ENCODE measurements at regions not wholly inside any gene's neighbourhood (a gene's known extent, or its start where the extent isn't known, plus 50 kb on each side); places are given as distances from the start of the nearest gene placed in this dataset.

GRCh38 chr18:38572554-38573111, 1007.0 kb upstream of the CELF4 start:
- 94% methylated on average over 2 of the region's 6 CpGs for WGBS (ENCODE audit: insufficient coverage)
- Mint-ChIP-seq H3K9me3 (no peaks in the 10 kb centered on the region), H3K4me1 (peaks cover 21 to 29% (median 22%) of the 10 kb centered on the region in 3 donors), H3K27ac (no peak overlapping the region), H3K36me3 (no peaks in the 10 kb centered on the region), H3K27me3 (no peaks in the 10 kb centered on the region), H3K4me3 (no peak overlapping the region)
- ChIA-PET POLR2A (interaction anchor here in 1 of 2 donors (0.6 kb wide), 1 partner anchor 1665 kb away, joined by 3 read pairs; no protein-coding TSS in a partner anchor), CTCF (no interaction called here)
- no peak for DNase-seq
- H3K27ac ChIP-seq (ENCODE audit: low read length) = no peak overlapping the region
- H3K36me3 ChIP-seq (ENCODE audit: control insufficient read depth in 2 of 2, extremely low read depth in 1 of 2, insufficient read depth in 1 of 2, low read length in 1 of 2) = no peaks in the 10 kb centered on the region
- peaks cover 9 to 23% of the 10 kb centered on the region in 2 experiments for H3K4me1 ChIP-seq (ENCODE audit: control insufficient read depth in 1 of 2, extremely low read depth in 1 of 2, insufficient read depth in 2 of 2, low read length in 2 of 2)
- no peaks in the 10 kb centered on the region for H3K9me3 ChIP-seq
- H3K27me3 ChIP-seq (replicated peaks in 1 of 2; ENCODE audit: control insufficient read depth in 2 of 2, extremely low read depth in 1 of 2, insufficient read depth in 2 of 2, low read length in 1 of 2) = no peaks in the 10 kb centered on the region
- ATAC-seq (replicated peaks in 1 of 4) = no peak
- no peak overlapping the region for H3K4me3 ChIP-seq (ENCODE audit: control insufficient read depth in 1 of 2, extremely low read depth in 1 of 2, low read length in 1 of 2)

- Histone ChIP-seq H3K9me3 (no peaks in the 10 kb centered on the region), H3K4me1 (ENCODE audit: control insufficient read depth in 1 of 2, extremely low read depth in 1 of 2, insufficient read depth in 2 of 2, low read length in 2 of 2) (peaks cover 9 to 17% of the 10 kb centered on the region in 2 experiments), H3K36me3 (ENCODE audit: control insufficient read depth in 2 of 2, extremely low read depth in 1 of 2, insufficient read depth in 1 of 2, low read length in 1 of 2) (no peaks in the 10 kb centered on the region), H3K27ac (ENCODE audit: low read length) (no peak overlapping the region), H3K27me3 (replicated peaks in 1 of 2; ENCODE audit: control insufficient read depth in 2 of 2, extremely low read depth in 1 of 2, insufficient read depth in 2 of 2, low read length in 1 of 2) (no peaks in the 10 kb centered on the region), H3K4me3 (ENCODE audit: control insufficient read depth in 1 of 2, extremely low read depth in 1 of 2, low read length in 1 of 2) (no peak overlapping the region)
- Mint-ChIP-seq H3K27ac (no peak overlapping the region), H3K9me3 (peaks cover 0 to 4% (median 3%) of the 10 kb centered on the region in 3 donors), H3K27me3 (no peaks in the 10 kb centered on the region), H3K36me3 (no peaks in the 10 kb centered on the region), H3K4me3 (no peak overlapping the region), H3K4me1 (peaks cover 14 to 19% (median 15%) of the 10 kb centered on the region in 3 donors)
- ChIA-PET POLR2A (no interaction called here), CTCF (no interaction called here)
- WGBS (ENCODE audit: insufficient coverage) = no CpG with 5 or more reads among the region's 2 CpGs
- ATAC-seq (replicated peaks in 1 of 4) (no peak), DNase-seq (no peak)
Observed at GRCh38 chr18:38571651-38572050, 1006.1 kb upstream of the CELF4 start.

GRCh38 chr18:38565513-38565912, 999.9 kb upstream of the CELF4 start:
- POLR2A ChIA-PET = no interaction called here
- Mint-ChIP-seq H3K36me3 (no peaks in the 10 kb centered on the region), H3K4me1 (peaks cover 0 to 9% (median 0%) of the 10 kb centered on the region in 3 donors), H3K4me3 (no peak overlapping the region), H3K27ac (no peak overlapping the region), H3K9me3 (peaks cover 3 to 4% (median 3%) of the 10 kb centered on the region in 3 donors), H3K27me3 (no peaks in the 10 kb centered on the region)
- Histone ChIP-seq H3K4me3 (ENCODE audit: control insufficient read depth in 1 of 2, extremely low read depth in 1 of 2, low read length in 1 of 2) (no peak overlapping the region), H3K27ac (ENCODE audit: low read length) (no peak overlapping the region), H3K27me3 (replicated peaks in 1 of 2; ENCODE audit: control insufficient read depth in 2 of 2, extremely low read depth in 1 of 2, insufficient read depth in 2 of 2, low read length in 1 of 2) (no peaks in the 10 kb centered on the region), H3K9me3 (no peaks in the 10 kb centered on the region), H3K36me3 (ENCODE audit: control insufficient read depth in 2 of 2, extremely low read depth in 1 of 2, insufficient read depth in 1 of 2, low read length in 1 of 2) (no peaks in the 10 kb centered on the region), H3K4me1 (ENCODE audit: control insufficient read depth in 1 of 2, extremely low read depth in 1 of 2, insufficient read depth in 2 of 2, low read length in 2 of 2) (no peaks in the 10 kb centered on the region)
- no CpG with 5 or more reads among the region's 1 CpG for WGBS (ENCODE audit: insufficient coverage)
- ATAC-seq (replicated peaks in 1 of 4) (no peak), DNase-seq (no peak)
- CTCF ChIA-PET = interaction anchor here in 1 of 2 donors (0.6 kb wide), 1 partner anchor 387 kb away, joined by 4 read pairs; no protein-coding TSS in a partner anchor

GRCh38 chr18:38563396-38563980, 997.9 kb upstream of the CELF4 start:
- H3K4me3 ChIP-seq (ENCODE audit: control insufficient read depth in 1 of 2, extremely low read depth in 1 of 2, low read length in 1 of 2) = no peak overlapping the region
- ChIA-PET CTCF (no interaction called here), POLR2A (no interaction called here)
- no peaks in the 10 kb centered on the region for H3K4me1 ChIP-seq (ENCODE audit: control insufficient read depth in 1 of 2, extremely low read depth in 1 of 2, insufficient read depth in 2 of 2, low read length in 2 of 2)
- DNase-seq (no peak), ATAC-seq (replicated peaks in 1 of 4) (no peak)
- H3K27ac ChIP-seq (ENCODE audit: low read length) = no peak overlapping the region
- Mint-ChIP-seq H3K9me3 (peaks cover 3 to 4% (median 3%) of the 10 kb centered on the region in 3 donors), H3K4me3 (no peak overlapping the region), H3K27me3 (no peaks in the 10 kb centered on the region), H3K4me1 (peaks cover 0 to 9% (median 0%) of the 10 kb centered on the region in 3 donors), H3K27ac (no peak overlapping the region), H3K36me3 (no peaks in the 10 kb centered on the region)
- WGBS (ENCODE audit: insufficient coverage) = no CpG with 5 or more reads among the region's 2 CpGs
- H3K27me3 ChIP-seq (replicated peaks in 1 of 2; ENCODE audit: control insufficient read depth in 2 of 2, extremely low read depth in 1 of 2, insufficient read depth in 2 of 2, low read length in 1 of 2) = no peaks in the 10 kb centered on the region
- H3K9me3 ChIP-seq = no peaks in the 10 kb centered on the region
- no peaks in the 10 kb centered on the region for H3K36me3 ChIP-seq (ENCODE audit: control insufficient read depth in 2 of 2, extremely low read depth in 1 of 2, insufficient read depth in 1 of 2, low read length in 1 of 2)

GRCh38 chr18:38557006-38557405, 991.4 kb upstream of the CELF4 start:
- H3K36me3 ChIP-seq (ENCODE audit: control insufficient read depth in 2 of 2, extremely low read depth in 1 of 2, insufficient read depth in 1 of 2, low read length in 1 of 2) = no peaks in the 10 kb centered on the region
- no peak overlapping the region for H3K27ac ChIP-seq (ENCODE audit: low read length)
- 100% methylated on average over 2 of the region's 5 CpGs for WGBS (ENCODE audit: insufficient coverage)
- no peaks in the 10 kb centered on the region for H3K4me1 ChIP-seq (ENCODE audit: control insufficient read depth in 1 of 2, extremely low read depth in 1 of 2, insufficient read depth in 2 of 2, low read length in 2 of 2)
- Mint-ChIP-seq H3K9me3 (peaks cover 0 to 5% (median 0%) of the 10 kb centered on the region in 3 donors), H3K4me3 (no peak overlapping the region), H3K27me3 (no peaks in the 10 kb centered on the region), H3K36me3 (no peaks in the 10 kb centered on the region), H3K27ac (no peak overlapping the region), H3K4me1 (no peaks in the 10 kb centered on the region)
- DNase-seq (no peak), ATAC-seq (replicated peaks in 1 of 4) (no peak)
- POLR2A ChIA-PET = interaction anchor here in 1 of 2 donors (0.6 to 0.7 kb wide), 2 partner anchors 14 to 95 kb away, joined by 4 to 10 read pairs; no protein-coding TSS in a partner anchor
- no peak overlapping the region for H3K4me3 ChIP-seq (ENCODE audit: control insufficient read depth in 1 of 2, extremely low read depth in 1 of 2, low read length in 1 of 2)
- H3K9me3 ChIP-seq = no peaks in the 10 kb centered on the region
- CTCF ChIA-PET = no interaction called here
- no peaks in the 10 kb centered on the region for H3K27me3 ChIP-seq (replicated peaks in 1 of 2; ENCODE audit: control insufficient read depth in 2 of 2, extremely low read depth in 1 of 2, insufficient read depth in 2 of 2, low read length in 1 of 2)

- no peaks in the 10 kb centered on the region for H3K4me1 ChIP-seq (ENCODE audit: control insufficient read depth in 1 of 2, extremely low read depth in 1 of 2, insufficient read depth in 2 of 2, low read length in 2 of 2)
- peaks cover 0 to 5% (median 2%) of the 10 kb centered on the region in 3 donors for H3K9me3 Mint-ChIP-seq
- no peaks in the 10 kb centered on the region for H3K27me3 ChIP-seq (replicated peaks in 1 of 2; ENCODE audit: control insufficient read depth in 2 of 2, extremely low read depth in 1 of 2, insufficient read depth in 2 of 2, low read length in 1 of 2)
- ChIA-PET CTCF (no interaction called here), POLR2A (no interaction called here)
- no CpG with 5 or more reads among the region's 2 CpGs for WGBS (ENCODE audit: insufficient coverage)
- H3K27ac ChIP-seq (ENCODE audit: low read length) = no peak overlapping the region
- no peak overlapping the region for H3K27ac Mint-ChIP-seq
- DNase-seq (no peak), ATAC-seq (replicated peaks in 1 of 4) (no peak)
- no peaks in the 10 kb centered on the region for H3K36me3 ChIP-seq (ENCODE audit: control insufficient read depth in 2 of 2, extremely low read depth in 1 of 2, insufficient read depth in 1 of 2, low read length in 1 of 2)
- H3K4me3 Mint-ChIP-seq = no peak overlapping the region
- no peaks in the 10 kb centered on the region for H3K9me3 ChIP-seq
- no peaks in the 10 kb centered on the region for H3K27me3 Mint-ChIP-seq
- H3K4me1 Mint-ChIP-seq = no peaks in the 10 kb centered on the region
- H3K4me3 ChIP-seq (ENCODE audit: control insufficient read depth in 1 of 2, extremely low read depth in 1 of 2, low read length in 1 of 2) = no peak overlapping the region
- no peaks in the 10 kb centered on the region for H3K36me3 Mint-ChIP-seq
Observed at GRCh38 chr18:38552732-38553321, 987.2 kb upstream of the CELF4 start.

All from T-cell (primary cell).